ENCODE measurements at regions not wholly inside any gene's neighbourhood (a gene's known extent, or its start where the extent isn't known, plus 50 kb on each side); places are given as distances from the start of the nearest gene placed in this dataset.

- TF ChIP-seq ZSCAN30 (CRISPR knock-in tag; IDR thresholded peaks at IDR 0.05): no peak
- peak; percentile 61; the same call in 1 of the 2 replicates for TF ChIP-seq ETV5 (CRISPR knock-in tag; IDR thresholded peaks at IDR 0.05; ENCODE audit: borderline replicate concordance)
- no peak for TF ChIP-seq SRSF1 (optimal IDR thresholded peaks at IDR 0.05; ENCODE audit: low read depth, low read length)
- TF ChIP-seq TFAP4 (IDR thresholded peaks at IDR 0.05; ENCODE audit: borderline replicate concordance, low read depth): no peak
- no peak for TF ChIP-seq ZBTB4 (CRISPR knock-in tag; IDR thresholded peaks at IDR 0.05; ENCODE audit: borderline replicate concordance)
- TF ChIP-seq REST (IDR thresholded peaks at IDR 0.05; ENCODE audit: borderline replicate concordance in 1 of 2, low read depth in 1 of 2, low read length in 2 of 2): peak; percentile 96 to 99
- TF ChIP-seq CHD4 (IDR thresholded peaks at IDR 0.05; ENCODE audit: borderline replicate concordance, low read length): no peak
- no peak for TF ChIP-seq DNMT1 (CRISPR knock-in tag; IDR thresholded peaks at IDR 0.05)
- TF ChIP-seq EP300 (IDR thresholded peaks at IDR 0.05; ENCODE audit: low read depth in 2 of 2, low read length in 2 of 2): no peak
- 0 out of 2 replicates have a peak, but pooled peaks have one; percentile 22 for TF ChIP-seq EP300 (CRISPR knock-in tag; IDR thresholded peaks at IDR 0.05; ENCODE audit: borderline replicate concordance)
- TF ChIP-seq TRIM22 (IDR thresholded peaks at IDR 0.05): no peak
- TF ChIP-seq ZHX1 (CRISPR knock-in tag; IDR thresholded peaks at IDR 0.05; ENCODE audit: low read depth): 0 out of 2 replicates have a peak, but pooled peaks have one; percentile 64
- peak; percentile 99 for TF ChIP-seq DNMT3B (CRISPR knock-in tag; conservative IDR thresholded peaks at IDR 0.05)
- TF ChIP-seq ZNF292 (CRISPR knock-in tag; IDR thresholded peaks at IDR 0.05; ENCODE audit: borderline replicate concordance, low read depth): no peak
- no peak for TF ChIP-seq RELA (CRISPR knock-in tag; IDR thresholded peaks at IDR 0.05)
- peak; percentile 91 for TF ChIP-seq NFKBIZ (CRISPR knock-in tag; IDR thresholded peaks at IDR 0.05)
Observed at GRCh38 chr20:48523191-48523995, 304.4 kb downstream of the PREX1 start (continued).
